GM19467 (cell line): ENCODE measurements at regions not wholly inside any gene's neighbourhood (a gene's known extent, or its start where the extent isn't known, plus 50 kb on each side); places are given as distances from the start of the nearest gene placed in this dataset.

Experiments used
- ATAC-seq: cut with Tn5 transposase; IDR thresholded peaks from one replicate; pipeline ENCODE4 v1.9.1; 2021; ENCODE audit warnings: mild to moderate bottlenecking, moderate library complexity; ENCODE audit not compliant: unreplicated experiment

- ATAC-seq: no peak
These were observed 406.1 kb downstream of the GATA3 start for GRCh38 chr10:8460626-8461025.

- ATAC-seq: no peak
These were observed 408.1 kb downstream of the GATA3 start for GRCh38 chr10:8462565-8462964.

GRCh38 chr10:8463853-8464252 lies 409.4 kb downstream of the GATA3 start:
- ATAC-seq: no peak

- ATAC-seq: no peak
These were observed 414.0 kb downstream of the GATA3 start for GRCh38 chr10:8468477-8468876.

GRCh38 chr10:8473205-8473604 lies 418.7 kb downstream of the GATA3 start:
- ATAC-seq: no peak

- ATAC-seq: no peak
These were observed 422.8 kb downstream of the GATA3 start for GRCh38 chr10:8477300-8477699.

GRCh38 chr10:8481718-8482504 lies 427.4 kb downstream of the GATA3 start:
- no peak for ATAC-seq

- ATAC-seq: no peak
These were observed 430.5 kb downstream of the GATA3 start for GRCh38 chr10:8485032-8485431.

GRCh38 chr10:8487346-8487745 lies 432.9 kb downstream of the GATA3 start:
- no peak for ATAC-seq

GRCh38 chr10:8489232-8489631 lies 434.7 kb downstream of the GATA3 start:
- no peak for ATAC-seq

GRCh38 chr10:8489823-8490222 lies 435.3 kb downstream of the GATA3 start:
- no peak for ATAC-seq

- no peak for ATAC-seq
These were observed 443.8 kb downstream of the GATA3 start for GRCh38 chr10:8498290-8498689.

- no peak for ATAC-seq
These were observed 444.4 kb downstream of the GATA3 start for GRCh38 chr10:8498881-8499280.

- ATAC-seq: no peak
These were observed 444.8 kb downstream of the GATA3 start for GRCh38 chr10:8499312-8499711.

- no peak for ATAC-seq
These were observed 445.4 kb downstream of the GATA3 start for GRCh38 chr10:8499752-8500390.

GRCh38 chr10:8502573-8502972 lies 448.1 kb downstream of the GATA3 start:
- no peak for ATAC-seq

GRCh38 chr10:8504499-8504898 lies 450.0 kb downstream of the GATA3 start:
- ATAC-seq: no peak

GRCh38 chr10:8507156-8507555 lies 452.7 kb downstream of the GATA3 start:
- ATAC-seq: no peak

- ATAC-seq: no peak
These were observed 454.4 kb downstream of the GATA3 start for GRCh38 chr10:8508882-8509281.

- no peak for ATAC-seq
These were observed 456.0 kb downstream of the GATA3 start for GRCh38 chr10:8510471-8510870.

GRCh38 chr10:8511026-8511425 lies 456.5 kb downstream of the GATA3 start:
- no peak for ATAC-seq
